ENCODE measurements at regions not wholly inside any gene's neighbourhood (a gene's known extent, or its start where the extent isn't known, plus 50 kb on each side); places are given as distances from the start of the nearest gene placed in this dataset.

DNA sequence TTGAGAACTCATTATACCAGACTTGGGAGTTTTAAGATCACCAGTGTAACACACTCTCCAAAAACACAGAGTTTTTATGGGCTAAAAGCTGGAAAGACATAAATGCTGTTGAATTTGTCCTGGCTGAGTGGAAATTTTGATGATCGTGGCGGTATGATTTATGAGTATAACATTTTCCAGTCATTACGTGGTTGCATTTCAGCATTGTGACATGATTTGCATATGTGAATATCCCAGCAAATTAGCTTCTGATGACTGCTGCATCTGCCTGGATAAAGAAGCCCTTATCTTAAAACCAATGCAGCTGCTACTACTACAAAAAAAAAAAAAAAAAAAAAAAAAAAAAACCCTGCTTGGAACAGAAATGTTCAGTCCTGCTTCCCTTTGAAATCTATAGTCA is 850.9 kb downstream of the TFAP2A start:
- no peak for DNase-seq

DNA sequence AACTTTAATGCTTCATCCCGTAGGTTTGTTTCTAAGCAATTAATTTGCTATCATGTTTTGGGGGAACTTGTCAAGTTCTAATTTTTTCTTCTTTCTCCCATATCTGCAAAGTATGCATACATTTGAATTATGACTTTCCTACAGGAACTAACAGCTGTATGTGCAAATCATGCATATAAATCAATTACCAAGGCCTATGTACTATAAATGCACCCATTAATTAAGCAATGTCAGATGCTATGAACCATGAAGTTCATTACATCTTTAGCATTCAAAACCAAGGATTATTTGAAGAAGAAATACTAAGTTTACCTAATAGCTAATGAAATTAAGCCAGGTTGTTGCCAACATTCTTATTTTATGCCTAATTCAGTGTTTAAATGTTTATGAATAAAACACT is 851.3 kb downstream of the TFAP2A start:
- DNase-seq, result no peak

GRCh38 chr6:9554806-9555205 is 860.1 kb downstream of the TFAP2A start:
- no peak for DNase-seq

- DNase-seq, result no peak
Observed at GRCh38 chr6:9554323-9554722, 860.6 kb downstream of the TFAP2A start.

GRCh38 chr6:9553002-9553401 is 861.9 kb downstream of the TFAP2A start:
- DNase-seq, result no peak

GRCh38 chr6:9543649-9544048 is 871.2 kb downstream of the TFAP2A start:
- DNase-seq, result no peak

GRCh38 chr6:9540534-9541126 is 874.2 kb downstream of the TFAP2A start:
- DNase-seq, result peak; percentile 56

DNA sequence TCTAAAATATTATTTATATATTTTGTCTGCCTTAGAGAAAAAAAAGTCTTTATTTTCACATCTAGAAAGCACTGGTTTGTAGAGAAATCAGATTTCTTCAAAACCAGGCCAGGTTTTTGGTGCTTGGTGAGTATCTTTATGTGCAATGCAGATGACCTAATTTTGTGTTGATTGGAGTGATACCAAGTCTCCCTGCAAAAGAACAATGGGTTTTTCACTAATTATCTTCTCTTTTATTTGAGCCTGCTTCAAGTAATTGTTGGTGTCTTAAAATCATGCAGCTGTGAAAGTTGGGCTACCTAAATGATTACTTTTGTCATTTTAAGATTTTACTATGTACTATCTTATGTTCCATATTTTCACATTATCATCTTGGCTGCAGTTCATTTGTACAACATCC is 874.7 kb downstream of the TFAP2A start:
- DNase-seq, result no peak

- no peak for DNase-seq
Observed at GRCh38 chr6:9539231-9539755, 875.6 kb downstream of the TFAP2A start.

GRCh38 chr6:9537381-9537780 is 877.5 kb downstream of the TFAP2A start:
- no peak for DNase-seq

DNA sequence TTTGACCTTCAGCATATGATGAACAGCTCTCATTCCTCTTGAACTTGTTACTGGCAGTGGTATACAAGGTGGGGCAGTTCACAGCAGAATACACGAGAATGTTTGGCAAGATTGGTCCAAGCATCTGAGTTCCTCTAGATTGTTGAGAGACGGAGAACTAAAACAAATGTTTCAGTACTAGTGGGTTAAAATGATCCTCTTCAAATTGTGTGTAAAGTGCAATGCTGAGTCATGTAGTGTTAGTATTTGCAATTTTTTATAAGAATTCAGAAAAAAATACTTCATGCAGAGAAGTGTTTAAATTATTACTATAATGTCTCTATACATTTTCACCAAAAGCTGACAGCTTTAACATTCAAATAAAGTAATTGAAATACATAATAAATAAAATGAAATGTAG is 879.8 kb downstream of the TFAP2A start:
- no peak for DNase-seq

DNA sequence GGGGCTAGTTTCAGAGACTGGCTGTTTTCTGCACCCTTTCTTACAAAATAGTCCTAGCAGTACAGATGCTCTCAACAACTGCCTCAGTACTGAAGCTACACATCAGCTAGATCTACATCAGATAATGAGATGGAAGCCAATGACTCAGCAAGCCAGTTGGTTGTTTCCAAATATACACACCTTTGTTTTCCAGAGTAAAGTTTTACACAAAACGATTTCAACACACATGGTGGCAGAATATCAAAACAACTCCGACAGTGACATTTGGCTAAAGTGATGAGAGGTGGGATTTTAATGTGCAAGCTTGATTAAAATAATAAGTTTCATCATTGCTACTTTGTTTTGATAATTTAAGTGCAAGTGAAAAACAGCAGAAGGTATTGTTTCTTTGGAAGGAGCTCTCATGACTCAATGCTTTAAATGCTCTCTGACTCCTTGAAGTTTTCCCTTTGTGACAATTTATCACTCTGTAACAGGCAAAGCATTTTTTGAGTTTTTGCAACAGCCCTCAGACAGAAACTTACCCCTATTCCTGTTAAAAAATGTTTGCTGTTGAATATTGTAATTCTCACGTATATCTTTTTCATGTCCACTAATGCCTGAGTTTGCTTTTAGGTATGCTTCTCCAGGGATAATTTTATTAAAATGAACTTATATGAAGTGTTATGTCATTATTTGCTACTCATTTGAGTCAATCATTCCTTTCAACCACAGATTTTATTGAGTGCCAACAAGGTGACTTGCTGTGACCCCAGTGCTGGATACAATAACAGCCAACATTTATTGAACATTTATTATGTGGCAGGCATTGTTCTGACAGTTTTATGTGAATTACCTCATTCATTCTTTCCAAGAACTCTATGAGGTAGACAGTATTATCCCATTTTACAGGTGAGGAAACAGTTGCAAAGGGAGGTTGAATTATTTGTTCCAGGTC is 882.0 kb downstream of the TFAP2A start:
- DNase-seq, result no peak

DNA sequence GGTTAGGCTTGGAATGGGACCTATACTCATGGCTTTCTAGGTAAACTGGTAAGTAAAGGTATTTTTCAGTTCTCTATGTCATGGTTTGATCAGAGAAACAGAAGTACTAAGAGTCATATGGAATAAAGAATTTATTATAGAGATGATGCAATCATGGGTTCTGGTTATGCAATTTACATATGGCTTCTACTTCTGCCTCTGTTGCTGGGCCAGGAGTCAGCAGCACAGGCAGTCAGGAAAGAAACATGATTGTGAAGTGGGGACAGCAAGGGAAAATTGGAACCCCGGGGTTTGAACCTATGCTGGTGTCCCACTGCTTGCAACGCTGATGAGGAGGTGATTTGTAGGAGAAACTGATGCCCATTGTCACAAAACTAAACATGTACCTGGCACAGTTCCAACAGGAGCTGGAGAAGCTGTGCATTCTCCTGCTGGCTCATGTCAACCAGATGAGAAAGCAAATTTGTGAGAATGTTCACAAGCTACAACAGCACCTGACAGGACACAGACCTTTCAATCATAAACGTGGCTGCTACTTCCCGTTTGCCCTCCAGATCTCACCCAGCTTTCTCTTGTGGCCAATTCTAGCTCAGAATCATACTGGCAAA is 887.1 kb downstream of the TFAP2A start:
- DNase-seq, result peak; percentile 15

DNA sequence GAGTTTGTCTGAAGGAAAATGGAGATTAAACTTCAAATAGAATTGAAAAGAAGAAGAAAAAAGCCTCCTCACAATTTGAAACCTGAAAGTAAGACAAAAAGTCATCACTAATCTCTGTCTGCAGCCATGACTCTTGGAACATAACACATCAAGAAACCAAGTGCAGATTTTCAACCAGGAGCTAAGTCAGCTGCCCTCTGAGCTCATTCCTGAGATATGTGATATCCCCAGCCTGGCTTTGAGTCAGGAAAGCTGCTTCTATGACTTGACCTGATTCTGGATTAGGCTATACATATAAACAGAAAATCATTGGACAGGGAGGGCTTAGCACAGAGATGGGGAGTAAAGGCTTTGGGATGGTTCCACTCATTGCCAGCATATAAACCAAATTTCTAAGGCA is 891.4 kb downstream of the TFAP2A start:
- no peak for DNase-seq

GRCh38 chr6:9522101-9522500 is 892.8 kb downstream of the TFAP2A start:
- no peak for DNase-seq

DNA sequence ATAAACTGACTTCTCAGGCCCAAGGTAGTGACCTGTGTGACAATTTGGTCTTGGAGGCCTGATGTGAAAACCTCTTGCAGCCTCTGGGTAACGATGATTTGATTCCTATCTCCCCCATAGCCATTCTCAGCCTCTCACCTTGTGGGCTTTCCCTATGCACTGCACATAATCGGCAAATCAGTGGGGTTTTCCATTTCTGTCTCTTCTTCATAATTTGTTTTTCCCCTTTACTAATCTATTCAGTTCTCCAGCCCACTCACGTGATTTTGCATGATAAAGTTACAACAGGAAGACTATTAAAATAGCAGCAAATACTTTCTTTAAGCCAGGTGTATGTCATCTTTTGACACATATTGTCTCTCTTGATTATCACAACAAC is 893.7 kb downstream of the TFAP2A start:
- DNase-seq, result no peak

GRCh38 chr6:9520417-9521151 is 894.3 kb downstream of the TFAP2A start:
- DNase-seq, result no peak

DNA sequence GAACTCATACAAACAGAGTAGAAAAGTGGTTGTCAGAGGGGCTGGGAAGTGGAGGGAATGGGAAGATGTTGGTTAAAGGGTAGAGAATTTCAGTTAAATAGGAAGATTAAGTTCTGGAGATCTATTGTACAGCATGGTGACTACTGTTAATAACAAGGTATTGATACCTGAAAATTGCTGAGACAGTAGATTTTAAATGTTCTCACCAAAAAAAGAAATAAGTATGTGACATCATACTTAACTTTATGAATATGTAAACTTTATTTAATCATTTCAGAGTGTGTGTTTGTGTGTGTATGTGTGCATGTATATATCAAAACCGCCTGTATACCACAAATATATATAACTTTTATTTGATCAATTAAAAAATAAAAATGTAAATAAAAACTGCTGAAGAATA is 896.4 kb downstream of the TFAP2A start:
- no peak for DNase-seq

DNA sequence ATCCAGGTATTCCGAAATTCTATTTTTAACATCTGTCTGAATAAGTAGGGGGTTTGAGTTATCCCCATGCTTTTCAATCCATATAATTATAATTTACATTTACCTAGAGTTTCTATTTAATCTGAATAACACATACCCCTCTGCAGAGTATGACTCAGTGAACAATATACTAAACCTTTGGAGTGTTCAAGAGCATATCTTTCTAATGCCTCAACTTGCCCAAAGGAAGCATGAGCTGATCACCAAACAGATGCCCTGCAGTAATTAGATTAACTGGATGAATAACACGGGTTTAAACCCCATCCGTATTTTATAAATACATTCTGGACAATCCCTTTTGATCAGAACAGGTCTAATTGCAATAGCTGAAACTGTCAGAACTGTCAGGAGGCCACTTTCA is 897.1 kb downstream of the TFAP2A start:
- DNase-seq, result no peak

DNA sequence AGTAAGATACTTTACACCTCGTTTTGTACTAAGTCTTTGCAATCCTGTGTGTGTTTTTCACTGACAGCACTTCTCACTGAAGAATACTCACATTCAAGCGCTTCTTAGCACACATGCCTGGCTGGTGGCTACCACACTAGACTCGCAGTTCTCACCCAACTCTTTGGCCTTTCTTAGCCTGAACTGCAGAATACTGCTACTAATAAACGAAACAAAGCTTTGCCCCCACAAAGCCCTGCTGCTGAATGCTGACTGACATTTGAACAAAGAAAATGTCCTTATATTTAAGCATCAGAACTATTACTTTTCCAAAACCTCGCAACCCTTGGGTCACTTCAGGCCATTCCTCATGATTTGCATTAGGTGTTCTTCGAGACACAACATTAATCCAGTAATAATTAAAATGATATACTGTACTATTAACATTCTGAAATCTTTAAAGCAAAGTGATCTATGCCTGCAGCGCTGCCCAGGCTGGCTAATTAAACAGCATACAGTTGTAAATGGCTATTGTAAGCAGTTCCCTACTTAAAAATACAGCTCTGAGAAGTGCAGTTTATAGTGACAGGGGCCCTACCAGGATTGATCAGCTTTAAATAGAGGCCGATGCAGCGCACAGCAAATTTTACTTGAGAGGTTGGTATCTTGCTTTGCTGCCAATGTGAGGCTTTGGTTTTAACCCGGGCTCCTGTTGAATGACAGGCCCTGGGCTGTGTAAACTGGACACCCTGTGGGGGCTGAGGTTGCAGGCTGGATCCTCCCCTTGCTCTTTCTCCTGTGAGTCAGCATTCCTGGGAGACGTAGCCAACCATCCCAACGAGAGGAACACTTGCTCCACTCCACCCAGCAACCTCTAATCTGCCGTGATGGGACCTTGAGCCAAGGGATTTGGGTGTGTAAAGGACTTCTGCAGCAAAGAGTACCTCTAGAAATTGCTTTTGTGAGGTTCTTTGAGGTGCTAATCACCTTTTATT is 899.0 kb downstream of the TFAP2A start:
- no peak for DNase-seq

GRCh38 chr6:9514146-9514545 is 900.7 kb downstream of the TFAP2A start:
- DNase-seq, result no peak

- DNase-seq, result no peak
Observed at GRCh38 chr6:9511157-9511556, 903.7 kb downstream of the TFAP2A start.
